Gastroesophageal sphincter (tissue), 3 donors: ENCODE measurements at regions not wholly inside any gene's neighbourhood (a gene's known extent, or its start where the extent isn't known, plus 50 kb on each side); places are given as distances from the start of the nearest gene placed in this dataset.

Experiments
- EP300 ChIP-seq: sonication (generic); formaldehyde crosslinking; IDR thresholded peaks from one replicate; pipeline ENCODE4 v1.6.1; 2017; ENCODE audit warnings: antibody characterized with exemption, mild to moderate bottlenecking
- POLR2A ChIP-seq, 2 donors: fragments of 450-650 bp; IDR thresholded peaks; one replicate each; pipeline ENCODE4 v1.6.1; 2017; ENCODE audit warnings: antibody characterized with exemption in 2 of 2, mild to moderate bottlenecking in 2 of 2, moderate library complexity in 1 of 2
- POLR2AphosphoS5 ChIP-seq: sonication (generic); formaldehyde crosslinking; IDR thresholded peaks from one replicate; pipeline ENCODE4 v1.6.1; 2017; ENCODE audit warnings: antibody characterized with exemption
- TF ChIP-seq, protein P1 (sequence below), 4 experiments: fragments of 200-600 bp in 2 of 4; fragments of 450-650 bp in 2 of 4; sonication (generic) in 1 of 4; IDR thresholded peaks; one replicate each; pipeline ENCODE4 v1.5.1; 2017 to 2019; ENCODE audit warnings: antibody characterized with exemption in 4 of 4, mild to moderate bottlenecking in 2 of 4, moderate library complexity in 2 of 4

GRCh38 chr6:113190170-113190569 is 667.0 kb upstream of the MARCKS start:
- TF ChIP-seq, protein P1, sequence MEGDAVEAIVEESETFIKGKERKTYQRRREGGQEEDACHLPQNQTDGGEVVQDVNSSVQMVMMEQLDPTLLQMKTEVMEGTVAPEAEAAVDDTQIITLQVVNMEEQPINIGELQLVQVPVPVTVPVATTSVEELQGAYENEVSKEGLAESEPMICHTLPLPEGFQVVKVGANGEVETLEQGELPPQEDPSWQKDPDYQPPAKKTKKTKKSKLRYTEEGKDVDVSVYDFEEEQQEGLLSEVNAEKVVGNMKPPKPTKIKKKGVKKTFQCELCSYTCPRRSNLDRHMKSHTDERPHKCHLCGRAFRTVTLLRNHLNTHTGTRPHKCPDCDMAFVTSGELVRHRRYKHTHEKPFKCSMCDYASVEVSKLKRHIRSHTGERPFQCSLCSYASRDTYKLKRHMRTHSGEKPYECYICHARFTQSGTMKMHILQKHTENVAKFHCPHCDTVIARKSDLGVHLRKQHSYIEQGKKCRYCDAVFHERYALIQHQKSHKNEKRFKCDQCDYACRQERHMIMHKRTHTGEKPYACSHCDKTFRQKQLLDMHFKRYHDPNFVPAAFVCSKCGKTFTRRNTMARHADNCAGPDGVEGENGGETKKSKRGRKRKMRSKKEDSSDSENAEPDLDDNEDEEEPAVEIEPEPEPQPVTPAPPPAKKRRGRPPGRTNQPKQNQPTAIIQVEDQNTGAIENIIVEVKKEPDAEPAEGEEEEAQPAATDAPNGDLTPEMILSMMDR (IDR thresholded peaks at IDR 0.05), result no peak
- TF ChIP-seq POLR2A (IDR thresholded peaks at IDR 0.05) (no peak), POLR2AphosphoS5 (no peak), EP300 (no peak)
